Stimulated activated CD8-positive, alpha-beta memory T cell treated with anti-CD3 and anti-CD28 coated beads, Interleukin-15, amount 100 ng/mL, for 1 hour (primary cell): ENCODE measurements at regions not wholly inside any gene's neighbourhood (a gene's known extent, or its start where the extent isn't known, plus 50 kb on each side); places are given as distances from the start of the nearest gene placed in this dataset.
"Not testable (repeated sequence)": the region's sequence is repeated elsewhere in the genome, so short reads cannot be mapped to it uniquely, and the experiment has no call there.

ENCODE experiments used
- DNase-seq: peaks from one replicate; pipeline ENCODE4 v3.0.0-alpha.2; 2020; ENCODE audit warnings: low read depth

DNA sequence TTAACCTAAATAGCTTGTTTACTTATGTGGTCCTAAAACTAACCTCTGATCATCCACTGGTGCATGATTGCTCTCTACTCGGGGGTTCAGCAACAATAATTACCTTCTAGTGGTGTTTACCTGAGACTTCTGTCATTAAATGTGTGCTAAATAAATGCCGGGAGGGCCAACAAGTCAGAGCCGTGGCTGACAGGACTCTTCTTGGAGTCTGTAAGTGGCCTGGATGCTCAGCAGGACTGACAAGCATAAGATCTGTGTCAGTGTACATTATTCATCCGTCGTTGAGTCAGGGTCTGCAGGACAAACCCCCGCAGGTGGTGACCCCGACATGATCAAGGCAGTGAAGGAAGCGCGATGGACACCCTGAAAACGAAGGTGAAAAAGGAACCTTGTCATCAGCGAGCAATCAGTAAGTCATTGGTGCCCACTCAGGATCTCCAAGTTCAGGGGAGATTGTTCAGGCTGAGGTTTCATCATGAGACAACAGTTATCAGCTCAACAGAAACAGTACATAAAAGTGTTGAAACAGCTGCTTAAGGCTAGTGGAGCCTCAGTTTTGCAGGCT is 1466.9 kb downstream of the UQCRFS1 start:
- no peak for DNase-seq

GRCh38 chr19:27744926-27745768 is 1467.8 kb downstream of the UQCRFS1 start:
- no peak for DNase-seq

DNA sequence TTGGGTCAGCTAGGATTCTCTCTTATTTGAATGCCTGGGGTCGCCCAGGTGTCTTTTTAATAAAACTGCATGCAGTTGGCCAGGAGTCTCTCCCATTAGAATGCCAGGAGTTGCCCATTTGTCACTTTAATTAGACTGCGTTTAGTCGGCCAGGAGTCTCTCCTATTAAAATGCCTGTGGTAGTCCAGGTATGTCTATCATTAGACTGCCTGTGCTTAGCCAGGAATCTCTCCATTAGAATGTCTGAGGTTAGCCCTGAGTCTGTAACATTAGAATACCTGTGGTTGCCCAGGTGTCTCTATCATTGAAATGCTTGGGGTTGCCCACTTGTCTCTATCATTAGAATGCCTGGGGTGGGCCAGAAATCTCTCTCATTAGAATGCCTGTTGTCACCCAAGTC is 1470.9 kb downstream of the UQCRFS1 start:
- DNase-seq: no peak

DNA sequence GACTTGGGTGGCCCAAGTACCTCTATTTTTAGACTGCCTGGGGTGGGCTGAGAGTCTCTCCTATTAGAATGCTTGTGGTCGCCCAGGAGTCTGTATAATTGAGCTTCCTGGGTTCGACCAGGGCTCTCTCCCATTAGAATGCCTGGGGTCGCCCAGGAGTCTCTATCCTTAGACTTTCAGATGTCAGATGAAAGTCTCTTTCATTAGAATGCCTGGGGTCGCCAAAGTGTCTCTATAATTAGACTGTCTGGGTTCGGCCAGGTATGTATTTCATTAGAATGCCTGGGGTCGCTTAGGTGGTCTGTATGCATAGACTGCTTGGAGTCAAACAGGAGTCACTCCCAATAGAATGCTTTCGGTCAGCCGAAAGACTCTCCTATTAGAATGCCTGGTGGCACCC is 1471.7 kb downstream of the UQCRFS1 start:
- no peak for DNase-seq

DNA sequence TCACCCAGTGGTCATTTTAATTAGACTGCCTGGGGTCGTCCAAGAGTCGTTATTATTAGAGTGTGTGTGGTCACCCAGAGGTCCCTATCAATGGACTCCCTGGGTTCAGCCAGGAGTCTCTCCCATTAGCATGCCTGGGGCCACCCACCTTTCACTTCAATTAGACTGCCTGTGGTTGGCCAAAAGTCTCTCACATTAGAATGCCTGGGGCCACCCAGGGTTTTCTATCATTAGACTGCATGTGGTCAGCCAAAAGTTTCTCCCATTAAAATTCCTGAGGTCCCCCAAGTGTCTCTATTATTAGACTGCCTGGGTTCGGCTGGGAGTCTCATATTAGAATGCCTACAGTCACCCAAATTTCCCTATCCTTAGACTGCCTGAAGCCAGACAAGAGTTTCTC is 1472.6 kb downstream of the UQCRFS1 start:
- DNase-seq: no peak

DNA sequence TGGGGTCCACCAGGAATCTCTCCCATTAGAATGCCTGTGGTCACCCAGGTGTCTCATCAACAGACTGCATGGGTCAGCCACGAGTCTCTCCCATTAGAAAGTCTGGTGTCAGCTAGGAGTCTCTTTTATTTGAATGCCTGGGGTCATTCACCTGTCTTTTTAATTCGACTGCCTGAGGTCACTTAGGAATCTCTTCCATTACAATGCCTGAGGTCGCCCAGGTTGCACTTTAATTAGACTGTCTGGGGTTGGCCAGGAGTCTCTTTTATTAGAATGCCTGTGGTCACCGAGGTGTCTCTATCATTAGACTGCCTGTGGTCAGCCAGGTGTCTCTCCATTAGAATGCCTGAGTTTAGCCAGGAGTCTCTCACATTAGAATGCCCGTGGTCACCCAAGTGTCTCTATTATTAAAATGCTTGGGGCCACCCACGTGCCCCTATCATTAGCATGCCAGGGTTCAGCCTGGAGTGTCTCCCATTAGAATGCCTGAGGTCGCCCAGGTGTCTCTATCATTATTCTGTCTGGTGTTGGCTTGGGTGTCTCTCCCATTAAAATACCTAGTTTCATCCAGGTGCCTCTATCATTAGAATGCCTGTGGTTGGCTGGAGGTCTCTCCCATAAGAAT is 1474.3 kb downstream of the UQCRFS1 start:
- DNase-seq: no peak

DNA sequence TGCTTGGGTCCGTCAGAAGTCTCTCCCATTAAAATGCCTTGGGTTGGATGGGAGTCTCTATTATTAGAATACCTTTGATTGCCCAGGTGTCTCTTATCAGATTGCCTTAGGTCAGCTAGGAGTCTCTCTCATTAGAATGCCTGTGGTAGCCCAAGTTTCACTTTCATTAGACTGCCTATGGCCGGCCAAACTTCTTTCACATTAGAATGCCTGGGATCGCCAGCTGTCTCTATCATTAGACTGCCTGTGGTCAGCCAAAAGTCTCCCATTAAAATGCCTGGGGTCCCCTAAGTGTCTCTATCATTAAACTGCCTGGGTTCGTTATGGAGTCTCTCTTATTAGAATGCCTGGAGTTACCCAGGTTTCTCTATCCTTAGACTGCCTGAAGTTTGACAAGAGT is 1476.7 kb downstream of the UQCRFS1 start:
- DNase-seq: no peak

- no peak for DNase-seq
These were observed 1477.6 kb downstream of the UQCRFS1 start for GRCh38 chr19:27735314-27735713.

DNA sequence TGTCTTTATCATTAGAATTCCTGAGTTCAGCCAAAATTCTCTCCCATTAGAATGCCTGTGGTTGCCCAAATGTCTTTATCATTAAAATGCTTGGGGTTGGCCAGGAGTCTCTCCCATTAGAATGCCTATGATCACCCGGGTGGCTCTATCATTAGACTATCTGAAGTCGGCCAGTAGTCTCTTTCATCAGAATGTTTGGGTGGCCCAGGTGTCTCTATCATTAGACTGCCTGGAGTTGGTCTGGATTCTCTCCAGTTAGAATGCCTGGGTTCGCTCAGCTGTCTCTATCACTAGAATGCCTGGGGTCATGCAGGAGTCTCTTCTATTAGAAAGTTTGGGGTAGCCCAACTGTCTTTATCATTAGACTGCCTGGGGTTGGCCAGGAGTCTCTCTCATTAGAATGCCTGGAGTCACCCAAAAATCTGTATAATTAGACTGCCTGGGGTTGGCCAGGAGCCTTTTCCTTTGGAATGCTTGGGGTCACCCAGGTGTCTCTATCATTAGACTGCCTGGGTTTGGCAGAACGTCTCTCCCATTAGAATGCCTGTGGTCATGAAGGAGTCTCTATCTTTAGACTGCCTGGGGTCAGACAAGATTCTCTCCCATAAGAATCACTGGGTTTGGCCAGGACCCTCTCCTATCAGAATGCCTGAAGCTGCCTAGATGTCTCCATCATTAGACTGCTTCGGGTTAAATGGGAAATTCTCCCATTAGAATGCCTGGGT is 1478.3 kb downstream of the UQCRFS1 start:
- DNase-seq: no peak

- no peak for DNase-seq
These were observed 1479.2 kb downstream of the UQCRFS1 start for GRCh38 chr19:27733551-27734266.

GRCh38 chr19:27729332-27729731 is 1483.6 kb downstream of the UQCRFS1 start:
- DNase-seq: no peak

- DNase-seq: no peak
These were observed 1490.3 kb downstream of the UQCRFS1 start for GRCh38 chr19:27722625-27723024.

DNA sequence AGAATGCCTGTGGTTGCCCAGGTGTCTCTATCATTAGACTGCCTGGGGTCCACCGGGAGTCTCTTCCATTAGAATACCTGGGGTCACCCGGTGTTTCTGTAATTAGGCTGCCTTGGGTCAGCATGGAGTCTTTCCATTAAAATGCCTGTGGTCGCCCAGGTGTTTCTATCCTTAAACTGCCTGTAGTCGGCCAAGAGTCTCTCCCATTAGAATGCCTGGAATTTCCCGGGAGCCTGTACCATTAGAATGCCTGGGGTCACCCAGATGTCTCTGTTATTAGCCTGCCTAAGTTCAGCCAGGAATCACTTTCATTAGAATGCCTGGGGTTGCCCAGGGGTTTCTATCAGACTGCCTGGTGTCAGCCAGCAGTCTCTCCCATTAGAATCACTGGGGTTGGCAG is 1492.8 kb downstream of the UQCRFS1 start:
- no peak for DNase-seq

DNA sequence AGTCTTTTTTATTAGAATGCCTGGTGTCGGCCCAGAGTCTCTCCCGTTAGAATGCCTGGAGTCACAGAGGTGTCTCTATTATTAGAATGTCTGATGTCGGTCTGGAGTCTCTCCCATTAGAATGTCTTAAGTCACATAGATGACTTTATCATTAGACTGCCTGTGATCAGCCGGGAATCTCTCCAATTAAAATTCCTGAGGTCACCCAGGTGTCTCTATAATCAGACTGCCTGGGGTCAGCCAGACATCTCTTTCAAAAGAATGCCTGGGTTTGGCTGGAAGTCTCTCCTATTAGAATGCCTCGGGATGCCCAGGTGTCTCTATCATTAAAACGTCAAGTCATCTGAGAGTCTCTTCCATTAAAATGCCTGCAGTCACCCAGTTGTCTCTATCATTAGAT is 1493.9 kb downstream of the UQCRFS1 start:
- no peak for DNase-seq

GRCh38 chr19:27718234-27718633 is 1494.7 kb downstream of the UQCRFS1 start:
- DNase-seq: no peak

DNA sequence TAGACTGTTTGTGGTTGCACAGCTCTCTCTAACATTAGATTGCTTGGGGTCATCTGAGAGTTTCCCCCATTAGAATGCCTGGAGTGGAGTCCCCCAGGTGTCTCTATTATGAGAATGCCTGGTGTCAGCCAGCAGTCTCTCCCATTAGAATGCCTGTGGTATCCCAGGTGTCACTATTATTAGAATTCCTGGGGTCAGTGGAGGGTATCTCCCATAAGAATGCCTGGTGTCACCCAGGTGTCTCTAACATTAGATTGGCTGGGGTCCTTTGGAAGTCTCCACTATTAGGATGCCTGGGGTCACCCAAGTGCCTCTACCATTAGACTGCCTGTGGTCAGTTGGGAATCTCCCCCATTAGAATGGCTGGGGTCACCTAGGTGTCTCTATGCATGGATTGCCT is 1495.1 kb downstream of the UQCRFS1 start:
- no peak for DNase-seq

- no peak for DNase-seq
These were observed 1496.0 kb downstream of the UQCRFS1 start for GRCh38 chr19:27716922-27717321.

DNA sequence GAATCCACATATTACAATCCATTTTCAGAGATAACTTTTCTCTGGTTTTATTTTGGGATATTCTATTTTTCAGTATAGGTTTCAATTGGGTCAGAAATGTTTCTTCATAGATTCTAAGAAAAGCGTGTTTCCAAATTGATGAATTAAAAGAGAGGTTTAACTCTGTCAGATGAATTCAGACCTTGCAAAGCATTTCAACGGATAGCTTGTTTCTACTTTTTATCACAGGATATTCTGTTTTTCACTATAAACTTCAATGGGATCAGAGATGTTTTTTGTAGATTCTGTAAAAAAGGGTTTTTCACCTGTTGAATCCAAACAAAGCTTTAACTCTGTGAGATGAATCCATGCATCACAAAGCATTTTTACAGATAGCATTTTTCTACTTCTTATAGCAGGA is 1498.1 kb downstream of the UQCRFS1 start:
- DNase-seq: no peak

DNA sequence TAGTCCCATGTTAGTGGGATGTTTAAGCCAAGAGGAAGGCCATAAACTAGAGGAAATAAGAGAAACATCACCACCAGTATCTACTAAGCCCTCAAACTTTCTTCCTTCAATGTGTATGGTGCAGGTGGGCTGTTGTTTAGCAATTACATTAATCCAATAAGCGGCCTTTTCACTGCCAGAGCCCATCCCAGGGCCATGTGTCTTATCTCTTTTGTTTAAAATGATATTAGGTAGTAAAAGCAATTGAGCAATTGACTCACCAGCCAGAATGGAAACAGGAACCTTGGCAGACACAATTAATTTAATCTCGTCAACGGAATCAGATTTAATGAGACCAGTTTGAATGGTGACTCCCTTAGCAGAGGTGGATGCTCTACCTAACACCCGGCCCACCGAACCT is 1503.5 kb downstream of the UQCRFS1 start:
- no peak for DNase-seq

- DNase-seq: not testable (repeated sequence)
These were observed 1504.0 kb downstream of the UQCRFS1 start for GRCh38 chr19:27708986-27709385.

GRCh38 chr19:27707026-27707425 is 1505.9 kb downstream of the UQCRFS1 start:
- not testable (repeated sequence) for DNase-seq

DNA sequence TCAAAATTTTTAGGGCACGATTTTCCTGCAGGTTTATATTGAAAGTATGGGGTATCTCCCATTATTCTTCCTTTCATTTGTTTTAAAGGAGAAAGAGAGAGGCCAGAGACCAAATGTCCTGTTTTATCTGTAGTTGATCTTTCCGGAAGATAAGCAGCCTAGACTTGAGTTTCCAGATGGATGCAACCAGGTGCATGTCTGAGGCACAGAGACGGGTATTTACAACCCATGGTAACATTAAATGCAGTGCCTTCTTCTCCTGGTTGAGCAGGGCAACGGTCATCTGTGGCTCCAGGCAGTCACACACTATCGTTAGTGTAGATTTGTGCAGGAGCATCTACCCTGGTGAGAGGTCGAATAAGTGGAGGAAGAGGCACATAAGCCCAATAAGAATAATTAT is 1507.1 kb downstream of the UQCRFS1 start:
- DNase-seq: no peak
